Sigmoid colon (tissue), 6 donors: ENCODE measurements at regions not wholly inside any gene's neighbourhood (a gene's known extent, or its start where the extent isn't known, plus 50 kb on each side); places are given as distances from the start of the nearest gene placed in this dataset.
"Not testable (repeated sequence)": the region's sequence is repeated elsewhere in the genome, so short reads cannot be mapped to it uniquely, and the experiment has no call there.

Experiments used
- DNase-seq: peaks from one replicate; pipeline ENCODE4 v3.0.0-alpha.2; 2019
- H3K27ac ChIP-seq, 4 donors: fragments of 200-600 bp; sonication (generic); one replicate each; pipeline ENCODE4 v1.5.1; 2016 to 2019; ENCODE audit warnings: mild to moderate bottlenecking in 1 of 4
- H3K27me3 ChIP-seq, 3 donors: fragments of 200-600 bp; sonication (generic); one replicate each; pipeline ENCODE4 v1.5.1; 2019; ENCODE audit warnings: mild to moderate bottlenecking in 1 of 3
- H3K36me3 ChIP-seq, 4 donors: fragments of 200-600 bp; sonication (generic); one replicate each; pipeline ENCODE4 v1.5.1; 2016 to 2019
- H3K4me1 ChIP-seq, 4 donors: fragments of 200-600 bp; sonication (generic); one replicate each; pipeline ENCODE4 v1.5.1; 2017 to 2019
- H3K4me3 ChIP-seq, 4 donors: fragments of 200-600 bp; sonication (generic); one replicate each; pipeline ENCODE4 v1.5.1; 2017 to 2019; ENCODE audit warnings: mild to moderate bottlenecking in 2 of 4, moderate library complexity in 1 of 4
- H3K9me3 ChIP-seq, 4 donors: fragments of 200-600 bp in 3 of 4; sonication (generic) in 3 of 4; one replicate each; pipeline versions ENCODE4 v1.5.1 to v1.6.1; 2013 to 2019
- EP300 ChIP-seq, 4 donors: sonication (generic); formaldehyde crosslinking; IDR thresholded peaks; one replicate each; pipeline ENCODE4 v1.6.1; 2017; ENCODE audit warnings: antibody characterized with exemption in 4 of 4
- POLR2A ChIP-seq, 2 donors: fragments of 450-650 bp; IDR thresholded peaks; one replicate each; pipeline ENCODE4 v1.6.1; 2016; ENCODE audit warnings: antibody characterized with exemption in 2 of 2, mild to moderate bottlenecking in 2 of 2, moderate library complexity in 2 of 2
- POLR2AphosphoS5 ChIP-seq, 4 donors: sonication (generic); formaldehyde crosslinking; IDR thresholded peaks; one replicate each; pipeline ENCODE4 v1.6.1; 2017; ENCODE audit warnings: antibody characterized with exemption in 4 of 4
- WGBS, 2 donors: extraction: QIAGEN DNeasy Blood & Tissue Kit; methylation state at CpG; one replicate each; pipeline ENCODE4 v1.1.7; 2013; 5-methylcytosine and 5-hydroxymethylcytosine counted together
- intact Hi-C: fragments of 100-400 bp; cut with DNase I; formaldehyde crosslinking; loops from one replicate; pipeline ENCODE4 v1.15.1; 2023
- TF ChIP-seq, protein P1 (sequence below), 4 experiments: fragments of 450-650 bp in 3 of 4; fragments of 200-600 bp in 1 of 4; IDR thresholded peaks; one replicate each; pipeline ENCODE4 v1.5.1; 2016 to 2019; ENCODE audit warnings: antibody characterized with exemption in 4 of 4, mild to moderate bottlenecking in 3 of 4, moderate library complexity in 2 of 4
- donor health status: healthy with polysubstance abuse.
- donor health status: healthy.

DNA sequence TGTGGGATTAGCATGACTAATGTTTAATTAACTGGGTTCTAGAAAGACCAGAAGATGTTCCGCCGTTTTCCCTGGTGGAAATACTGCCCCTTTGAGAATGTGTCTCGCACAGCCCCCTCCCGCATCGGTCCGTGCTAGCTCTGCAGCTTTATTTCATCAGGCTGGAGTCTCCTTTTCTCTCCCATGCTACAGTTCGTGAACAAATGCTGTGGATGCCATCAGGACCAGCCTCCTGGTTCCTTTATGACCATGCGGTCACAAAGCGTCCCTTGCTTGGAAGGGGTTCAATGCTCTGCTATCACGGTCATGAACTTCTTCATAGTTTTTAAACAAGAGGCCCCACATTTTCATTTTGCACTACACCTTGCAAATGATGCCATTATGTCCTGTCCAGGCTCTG, 157.7 kb upstream of the TMEM132C start:
- intact Hi-C loops, result no loop called here
- Histone ChIP-seq H3K9me3 (no peaks in the 10 kb centered on the region), H3K27me3 (no peaks in the 10 kb centered on the region), H3K27ac (no peak overlapping the region), H3K4me1 (no peaks in the 10 kb centered on the region), H3K4me3 (no peak overlapping the region), H3K36me3 (no peaks in the 10 kb centered on the region)
- TF ChIP-seq, protein P1, sequence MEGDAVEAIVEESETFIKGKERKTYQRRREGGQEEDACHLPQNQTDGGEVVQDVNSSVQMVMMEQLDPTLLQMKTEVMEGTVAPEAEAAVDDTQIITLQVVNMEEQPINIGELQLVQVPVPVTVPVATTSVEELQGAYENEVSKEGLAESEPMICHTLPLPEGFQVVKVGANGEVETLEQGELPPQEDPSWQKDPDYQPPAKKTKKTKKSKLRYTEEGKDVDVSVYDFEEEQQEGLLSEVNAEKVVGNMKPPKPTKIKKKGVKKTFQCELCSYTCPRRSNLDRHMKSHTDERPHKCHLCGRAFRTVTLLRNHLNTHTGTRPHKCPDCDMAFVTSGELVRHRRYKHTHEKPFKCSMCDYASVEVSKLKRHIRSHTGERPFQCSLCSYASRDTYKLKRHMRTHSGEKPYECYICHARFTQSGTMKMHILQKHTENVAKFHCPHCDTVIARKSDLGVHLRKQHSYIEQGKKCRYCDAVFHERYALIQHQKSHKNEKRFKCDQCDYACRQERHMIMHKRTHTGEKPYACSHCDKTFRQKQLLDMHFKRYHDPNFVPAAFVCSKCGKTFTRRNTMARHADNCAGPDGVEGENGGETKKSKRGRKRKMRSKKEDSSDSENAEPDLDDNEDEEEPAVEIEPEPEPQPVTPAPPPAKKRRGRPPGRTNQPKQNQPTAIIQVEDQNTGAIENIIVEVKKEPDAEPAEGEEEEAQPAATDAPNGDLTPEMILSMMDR (IDR thresholded peaks at IDR 0.05), result no peak
- no peak for TF ChIP-seq EP300 (IDR thresholded peaks at IDR 0.05)
- no peak for TF ChIP-seq POLR2A (IDR thresholded peaks at IDR 0.05)
- TF ChIP-seq POLR2AphosphoS5 (IDR thresholded peaks at IDR 0.05), result no peak
- 87 to 90% methylated on average over 10 of the region's 10 CpGs for WGBS, 2 donors
- no peak for DNase-seq

DNA sequence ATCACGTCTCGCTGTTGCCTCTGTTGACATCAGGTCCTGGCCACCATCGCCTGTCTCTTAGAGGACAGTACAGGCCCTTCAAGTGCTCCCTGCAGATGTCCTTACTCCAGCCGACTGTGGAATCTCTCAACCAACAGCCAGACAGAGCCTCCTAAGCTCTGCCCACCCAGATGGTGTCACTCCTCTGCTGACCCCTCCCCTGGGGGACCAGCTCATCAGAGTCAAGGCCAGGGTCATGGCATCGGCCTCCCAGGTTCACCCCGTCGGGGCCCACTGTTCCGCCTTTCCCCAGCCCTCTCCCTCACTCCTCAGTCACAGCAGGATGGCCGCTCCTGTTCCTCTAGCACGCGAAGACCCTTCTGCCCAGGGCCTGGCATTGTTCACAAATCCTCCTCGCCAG, 157.3 kb upstream of the TMEM132C start:
- WGBS, 2 donors, result 86% methylated on average over 12 of the region's 12 CpGs
- no peak overlapping the region for H3K27ac ChIP-seq
- intact Hi-C loops, result no loop called here

DNA sequence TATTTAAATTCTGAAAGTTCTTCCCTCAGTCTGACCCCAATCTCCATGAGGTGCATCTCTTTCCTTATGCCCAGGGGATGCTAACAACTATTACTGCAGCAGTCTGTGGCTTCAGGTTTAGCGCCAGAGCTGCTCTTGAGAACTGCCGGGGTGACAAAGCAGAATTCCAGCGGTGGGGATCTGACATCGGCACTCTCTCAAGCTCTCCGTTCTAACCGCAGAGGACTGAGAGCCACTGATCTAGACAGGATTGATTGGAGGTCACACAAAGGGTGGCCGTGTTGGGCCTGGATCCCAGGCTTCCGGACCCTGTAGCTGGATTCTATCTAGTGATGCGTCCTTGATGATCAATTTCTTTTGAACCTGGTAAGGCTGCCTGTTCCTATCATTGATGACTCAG, 155.6 kb upstream of the TMEM132C start:
- Histone ChIP-seq H3K27ac (no peak overlapping the region), H3K4me1 (no peaks in the 10 kb centered on the region), H3K27me3 (no peaks in the 10 kb centered on the region), H3K4me3 (no peak overlapping the region), H3K9me3 (no peaks in the 10 kb centered on the region), H3K36me3 (no peaks in the 10 kb centered on the region)
- DNase-seq, result no peak
- intact Hi-C loops, result no loop called here
- 83 to 85% methylated on average over 9 of the region's 9 CpGs for WGBS, 2 donors
- TF ChIP-seq POLR2A (IDR thresholded peaks at IDR 0.05), result no peak
- no peak for TF ChIP-seq POLR2AphosphoS5 (IDR thresholded peaks at IDR 0.05)

More for the DNA sequence above, 157.3 kb upstream of the TMEM132C start:
- H3K4me1 ChIP-seq, result no peaks in the 10 kb centered on the region
- no peaks in the 10 kb centered on the region for H3K36me3 ChIP-seq
- TF ChIP-seq EP300 (IDR thresholded peaks at IDR 0.05) (no peak), POLR2AphosphoS5 (IDR thresholded peaks at IDR 0.05) (no peak), POLR2A (IDR thresholded peaks at IDR 0.05) (no peak)
- TF ChIP-seq, protein P1 (IDR thresholded peaks at IDR 0.05), result no peak
- no peak overlapping the region for H3K4me3 ChIP-seq
- H3K27me3 ChIP-seq, result no peaks in the 10 kb centered on the region
- DNase-seq, result no peak
- H3K9me3 ChIP-seq, result no peaks in the 10 kb centered on the region

- TF ChIP-seq, protein P1 (IDR thresholded peaks at IDR 0.05), result no peak
- TF ChIP-seq EP300 (IDR thresholded peaks at IDR 0.05), result no peak
- TF ChIP-seq POLR2A (IDR thresholded peaks at IDR 0.05), result no peak
- TF ChIP-seq POLR2AphosphoS5 (IDR thresholded peaks at IDR 0.05), result no peak
- H3K4me3 ChIP-seq, result no peak overlapping the region
These were observed 155.0 kb upstream of the TMEM132C start for GRCh38 chr12:128111951-128112350.

DNA sequence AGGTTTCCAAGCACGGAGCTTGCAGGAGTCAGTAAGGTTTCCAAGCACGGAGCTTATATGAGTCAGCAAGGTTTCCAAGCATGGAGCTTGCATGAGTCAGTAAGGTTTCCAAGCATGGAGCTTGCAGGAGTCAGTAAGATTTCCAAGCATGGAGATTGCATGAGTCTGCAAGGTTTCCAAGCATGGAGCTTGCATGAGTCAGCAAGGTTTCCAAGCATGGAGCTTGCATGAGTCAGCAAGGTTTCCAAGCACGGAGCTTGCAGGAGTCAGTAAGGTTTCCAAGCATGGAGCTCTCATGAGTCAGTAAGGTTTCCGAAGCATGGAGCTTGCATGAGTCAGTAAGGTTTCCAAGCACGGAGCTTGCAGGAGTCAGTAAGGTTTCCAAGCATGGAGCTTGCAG, 153.7 kb upstream of the TMEM132C start:
- H3K4me1 ChIP-seq, H3K4me3 ChIP-seq, H3K9me3 ChIP-seq, intact Hi-C loops, DNase-seq, H3K36me3 ChIP-seq, H3K27ac ChIP-seq, H3K27me3 ChIP-seq: not testable (repeated sequence)
- 83 to 89% methylated on average over 5 of the region's 5 CpGs for WGBS, 2 donors

More at GRCh38 chr12:128111951-128112350, 155.0 kb upstream of the TMEM132C start:
- intact Hi-C loops, result no loop called here
- H3K27ac ChIP-seq, result no peak overlapping the region
- no peaks in the 10 kb centered on the region for H3K4me1 ChIP-seq
- no peaks in the 10 kb centered on the region for H3K27me3 ChIP-seq
- H3K9me3 ChIP-seq, result no peaks in the 10 kb centered on the region
- DNase-seq, result no peak
- 39 to 44% methylated on average over 5 of the region's 5 CpGs for WGBS, 2 donors
- no peaks in the 10 kb centered on the region for H3K36me3 ChIP-seq

DNA sequence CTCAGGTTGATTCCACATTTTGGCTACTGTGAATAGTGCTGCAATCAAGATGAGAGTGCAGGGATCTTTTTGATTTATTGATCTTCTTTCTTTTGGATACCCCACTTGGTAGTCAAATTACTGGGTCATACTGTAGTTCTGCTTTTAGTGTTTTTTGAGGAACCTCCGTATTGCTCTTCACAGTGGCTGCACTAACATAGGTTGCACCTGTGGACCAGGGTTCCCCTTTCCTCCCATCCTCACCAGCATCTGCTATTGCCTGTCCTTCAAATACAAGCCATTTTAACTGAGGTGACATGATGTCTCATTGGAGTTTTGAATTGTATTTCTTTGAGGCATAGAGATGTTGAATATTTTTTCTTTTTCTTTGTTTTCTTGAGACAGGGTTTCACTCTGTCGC, 152.5 kb upstream of the TMEM132C start:
- H3K9me3 ChIP-seq, result no peaks in the 10 kb centered on the region
- no peak for DNase-seq
- no peak overlapping the region for H3K27ac ChIP-seq
- no peaks in the 10 kb centered on the region for H3K36me3 ChIP-seq
- no peak overlapping the region for H3K4me3 ChIP-seq
- WGBS, 2 donors, result 57 to 89% methylated on average over 2 of the region's 2 CpGs
- intact Hi-C loops, result no loop called here
- no peak for TF ChIP-seq EP300 (IDR thresholded peaks at IDR 0.05)
- TF ChIP-seq POLR2A (IDR thresholded peaks at IDR 0.05), result no peak
- no peak for TF ChIP-seq POLR2AphosphoS5 (IDR thresholded peaks at IDR 0.05)
- TF ChIP-seq, protein P1 (IDR thresholded peaks at IDR 0.05), result no peak
- H3K4me1 ChIP-seq, result no peaks in the 10 kb centered on the region
- H3K27me3 ChIP-seq, result no peaks in the 10 kb centered on the region
